Lower leg skin (tissue), 3 donors: ENCODE measurements at regions not wholly inside any gene's neighbourhood (a gene's known extent, or its start where the extent isn't known, plus 50 kb on each side); places are given as distances from the start of the nearest gene placed in this dataset.

Source experiments
- POLR2A ChIP-seq, 2 donors: fragments of 450-650 bp; IDR thresholded peaks; one replicate each; pipeline ENCODE4 v1.6.1; 2016 to 2017; ENCODE audit warnings: antibody characterized with exemption in 2 of 2, mild to moderate bottlenecking in 1 of 2, moderate library complexity in 1 of 2
- TF ChIP-seq, protein P1 (sequence below), 3 donors: fragments of 450-650 bp; IDR thresholded peaks; one replicate each; pipeline ENCODE4 v1.5.1; 2016; ENCODE audit warnings: antibody characterized with exemption in 3 of 3, mild to moderate bottlenecking in 3 of 3, moderate library complexity in 2 of 3

DNA sequence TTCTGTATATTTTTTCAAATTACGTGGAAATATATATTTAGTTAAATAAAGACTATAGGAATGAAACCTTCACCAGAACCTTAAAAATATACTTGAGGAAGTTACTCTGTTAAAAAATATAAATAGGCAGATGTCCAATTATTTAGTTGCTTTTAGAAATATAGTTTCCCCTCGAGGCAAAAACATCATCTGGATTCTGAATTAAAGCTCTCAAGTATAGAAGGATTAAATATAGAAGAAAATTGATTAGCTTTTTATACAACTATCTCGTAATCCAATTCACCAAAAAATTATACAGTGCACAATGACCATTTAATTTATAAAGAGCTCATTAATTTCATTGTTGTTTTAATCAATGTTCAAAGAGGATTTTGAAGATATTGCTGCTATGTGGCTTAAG, 601.4 kb downstream of the GABRG2 start:
- TF ChIP-seq, protein P1, sequence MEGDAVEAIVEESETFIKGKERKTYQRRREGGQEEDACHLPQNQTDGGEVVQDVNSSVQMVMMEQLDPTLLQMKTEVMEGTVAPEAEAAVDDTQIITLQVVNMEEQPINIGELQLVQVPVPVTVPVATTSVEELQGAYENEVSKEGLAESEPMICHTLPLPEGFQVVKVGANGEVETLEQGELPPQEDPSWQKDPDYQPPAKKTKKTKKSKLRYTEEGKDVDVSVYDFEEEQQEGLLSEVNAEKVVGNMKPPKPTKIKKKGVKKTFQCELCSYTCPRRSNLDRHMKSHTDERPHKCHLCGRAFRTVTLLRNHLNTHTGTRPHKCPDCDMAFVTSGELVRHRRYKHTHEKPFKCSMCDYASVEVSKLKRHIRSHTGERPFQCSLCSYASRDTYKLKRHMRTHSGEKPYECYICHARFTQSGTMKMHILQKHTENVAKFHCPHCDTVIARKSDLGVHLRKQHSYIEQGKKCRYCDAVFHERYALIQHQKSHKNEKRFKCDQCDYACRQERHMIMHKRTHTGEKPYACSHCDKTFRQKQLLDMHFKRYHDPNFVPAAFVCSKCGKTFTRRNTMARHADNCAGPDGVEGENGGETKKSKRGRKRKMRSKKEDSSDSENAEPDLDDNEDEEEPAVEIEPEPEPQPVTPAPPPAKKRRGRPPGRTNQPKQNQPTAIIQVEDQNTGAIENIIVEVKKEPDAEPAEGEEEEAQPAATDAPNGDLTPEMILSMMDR (IDR thresholded peaks at IDR 0.05), result no peak
- no peak for TF ChIP-seq POLR2A (IDR thresholded peaks at IDR 0.05)
